ENCODE measurements at regions not wholly inside any gene's neighbourhood (a gene's known extent, or its start where the extent isn't known, plus 50 kb on each side); places are given as distances from the start of the nearest gene placed in this dataset.

GRCh38 chr2:15682354-15682753, 90.7 kb downstream of the DDX1 start:
- no peak for TF ChIP-seq ZNF692 (tag by site-specific recombination; IDR thresholded peaks at IDR 0.05)
- no peak for TF ChIP-seq SP2 (tag by site-specific recombination; IDR thresholded peaks at IDR 0.05)
- TF ChIP-seq ZNF211 (tag by site-specific recombination; IDR thresholded peaks at IDR 0.05; ENCODE audit: low read depth) = no peak
- no peak for TF ChIP-seq ZNF561 (tag by site-specific recombination; IDR thresholded peaks at IDR 0.05; ENCODE audit: borderline replicate concordance)
- no peak for TF ChIP-seq CTCF (tag by site-specific recombination; IDR thresholded peaks at IDR 0.05)
- no peak for TF ChIP-seq ZNF544 (tag by site-specific recombination; IDR thresholded peaks at IDR 0.05)
- no peak for TF ChIP-seq ZNF140 (tag by site-specific recombination; IDR thresholded peaks at IDR 0.05)
- TF ChIP-seq GLI2 (tag by site-specific recombination; IDR thresholded peaks at IDR 0.05; ENCODE audit: borderline replicate concordance, low read depth) = no peak
- TF ChIP-seq KLF8 (tag by site-specific recombination; IDR thresholded peaks at IDR 0.05) = no peak
- no peak for TF ChIP-seq ZNF394 (tag by site-specific recombination; IDR thresholded peaks at IDR 0.05; ENCODE audit: borderline replicate concordance)
- TF ChIP-seq ZNF624 (tag by site-specific recombination; IDR thresholded peaks at IDR 0.05) = no peak
- TF ChIP-seq ZNF501 (tag by site-specific recombination; IDR thresholded peaks at IDR 0.05) = no peak
